ENCODE measurements at regions not wholly inside any gene's neighbourhood (a gene's known extent, or its start where the extent isn't known, plus 50 kb on each side); places are given as distances from the start of the nearest gene placed in this dataset.

GRCh38 chr1:56442290-56442877 lies 137.0 kb downstream of the PLPP3 start:
- ATAC-seq = no peak
- no peaks in the 10 kb centered on the region for H3K27me3 ChIP-seq (ENCODE audit: control insufficient read depth, insufficient read depth, low read length)
- H3K36me3 ChIP-seq (ENCODE audit: control insufficient read depth, insufficient read depth, low read length) = no peaks in the 10 kb centered on the region
- H3K4me1 ChIP-seq (ENCODE audit: control insufficient read depth, insufficient read depth, low read length) = no peaks in the 10 kb centered on the region
- H3K4me3 ChIP-seq (ENCODE audit: low read length) = no peak overlapping the region
- WGBS (ENCODE audit: insufficient coverage) = 69% methylated on average over 2 of the region's 2 CpGs
- Mint-ChIP-seq H3K27ac (no peak overlapping the region), H3K36me3 (no peaks in the 10 kb centered on the region), H3K27me3 (ENCODE audit: low read depth in 2 of 2) (no peaks in the 10 kb centered on the region), H3K4me3 (no peak overlapping the region), H3K4me1 (no peaks in the 10 kb centered on the region), H3K9me3 (peaks cover 0 to 2% of the 10 kb centered on the region in 2 donors)
- TF ChIP-seq, protein P1, sequence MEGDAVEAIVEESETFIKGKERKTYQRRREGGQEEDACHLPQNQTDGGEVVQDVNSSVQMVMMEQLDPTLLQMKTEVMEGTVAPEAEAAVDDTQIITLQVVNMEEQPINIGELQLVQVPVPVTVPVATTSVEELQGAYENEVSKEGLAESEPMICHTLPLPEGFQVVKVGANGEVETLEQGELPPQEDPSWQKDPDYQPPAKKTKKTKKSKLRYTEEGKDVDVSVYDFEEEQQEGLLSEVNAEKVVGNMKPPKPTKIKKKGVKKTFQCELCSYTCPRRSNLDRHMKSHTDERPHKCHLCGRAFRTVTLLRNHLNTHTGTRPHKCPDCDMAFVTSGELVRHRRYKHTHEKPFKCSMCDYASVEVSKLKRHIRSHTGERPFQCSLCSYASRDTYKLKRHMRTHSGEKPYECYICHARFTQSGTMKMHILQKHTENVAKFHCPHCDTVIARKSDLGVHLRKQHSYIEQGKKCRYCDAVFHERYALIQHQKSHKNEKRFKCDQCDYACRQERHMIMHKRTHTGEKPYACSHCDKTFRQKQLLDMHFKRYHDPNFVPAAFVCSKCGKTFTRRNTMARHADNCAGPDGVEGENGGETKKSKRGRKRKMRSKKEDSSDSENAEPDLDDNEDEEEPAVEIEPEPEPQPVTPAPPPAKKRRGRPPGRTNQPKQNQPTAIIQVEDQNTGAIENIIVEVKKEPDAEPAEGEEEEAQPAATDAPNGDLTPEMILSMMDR (IDR thresholded peaks at IDR 0.05) = no peak
- intact Hi-C loops (cut with micrococcal nuclease) = no loop called here
- H3K27ac ChIP-seq (ENCODE audit: low read length) = no peak overlapping the region
- H3K9me3 ChIP-seq (ENCODE audit: control insufficient read depth, insufficient read depth, low read length) = no peaks in the 10 kb centered on the region
- no peak for DNase-seq

DNA sequence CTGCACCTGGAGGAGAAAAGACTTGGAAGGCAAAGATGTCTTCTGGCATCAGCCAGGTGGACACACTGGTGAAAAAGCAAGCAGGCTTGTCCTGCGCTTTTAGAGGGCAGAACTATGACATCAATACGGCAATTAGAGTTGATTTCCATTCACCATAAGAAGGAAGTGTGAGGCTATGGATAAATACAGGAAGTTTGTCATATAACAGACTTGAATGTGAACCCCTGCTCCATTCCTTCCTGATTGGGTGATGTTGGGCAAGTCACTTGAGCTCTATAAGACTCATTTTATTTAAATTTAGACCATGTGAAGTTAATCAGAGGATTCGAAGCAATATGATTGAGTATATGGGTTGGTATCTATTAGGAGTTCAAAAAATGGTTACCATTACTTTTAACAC lies 137.8 kb downstream of the PLPP3 start:
- TF ChIP-seq, protein P1 (IDR thresholded peaks at IDR 0.05) = no peak
- no peak overlapping the region for H3K4me3 Mint-ChIP-seq
- no peak overlapping the region for H3K27ac Mint-ChIP-seq
- H3K4me1 ChIP-seq (ENCODE audit: control insufficient read depth, insufficient read depth, low read length) = no peaks in the 10 kb centered on the region
- H3K36me3 Mint-ChIP-seq = no peaks in the 10 kb centered on the region
- H3K27me3 ChIP-seq (ENCODE audit: control insufficient read depth, insufficient read depth, low read length) = no peaks in the 10 kb centered on the region
- WGBS (ENCODE audit: insufficient coverage) = 95% methylated on average over 2 of the region's 3 CpGs
- no peaks in the 10 kb centered on the region for H3K4me1 Mint-ChIP-seq
- H3K9me3 Mint-ChIP-seq = peaks cover 0 to 2% of the 10 kb centered on the region in 2 donors
- intact Hi-C loops (cut with micrococcal nuclease) = no loop called here
- H3K9me3 ChIP-seq (ENCODE audit: control insufficient read depth, insufficient read depth, low read length) = no peaks in the 10 kb centered on the region
- H3K36me3 ChIP-seq (ENCODE audit: control insufficient read depth, insufficient read depth, low read length) = no peaks in the 10 kb centered on the region
- no peak overlapping the region for H3K4me3 ChIP-seq (ENCODE audit: low read length)
- no peak overlapping the region for H3K27ac ChIP-seq (ENCODE audit: low read length)
- no peak for DNase-seq
- no peak for ATAC-seq
- no peaks in the 10 kb centered on the region for H3K27me3 Mint-ChIP-seq (ENCODE audit: low read depth in 2 of 2)

DNA sequence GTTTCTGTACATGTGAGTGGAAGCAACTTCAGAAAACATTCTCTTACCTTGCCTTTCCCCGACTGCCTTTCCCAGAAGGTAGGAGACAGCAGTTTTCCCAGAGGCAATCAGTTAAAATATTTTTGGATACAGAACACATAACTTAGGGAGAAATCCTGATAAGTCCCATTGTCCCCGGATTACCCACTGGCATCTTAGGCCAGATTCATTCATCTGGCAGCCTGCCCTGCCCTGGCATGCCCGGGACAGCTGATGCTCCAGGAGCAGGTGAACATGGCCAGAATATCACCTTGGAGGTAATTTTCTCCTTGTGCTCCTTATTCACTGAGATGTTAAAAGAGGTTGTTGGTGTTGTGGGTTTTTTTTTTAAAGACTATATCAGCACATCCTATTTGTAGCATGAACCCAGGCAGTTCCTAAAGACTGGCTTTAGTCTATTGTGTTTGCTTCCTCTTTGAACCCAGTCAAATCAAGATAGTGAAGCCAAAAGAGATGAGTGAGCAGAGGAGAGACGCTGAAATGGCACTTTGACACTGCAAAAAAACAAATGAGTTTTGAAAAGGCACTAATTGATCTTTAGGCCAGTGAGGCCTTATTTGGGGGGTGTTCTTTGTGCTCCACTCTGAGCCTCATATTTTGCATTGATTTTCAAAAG lies 139.6 kb downstream of the PLPP3 start:
- no peaks in the 10 kb centered on the region for H3K27me3 ChIP-seq (ENCODE audit: control insufficient read depth, insufficient read depth, low read length)
- H3K4me1 ChIP-seq (ENCODE audit: control insufficient read depth, insufficient read depth, low read length) = no peaks in the 10 kb centered on the region
- no peak overlapping the region for H3K27ac ChIP-seq (ENCODE audit: low read length)
- Mint-ChIP-seq H3K4me3 (no peak overlapping the region), H3K9me3 (no peaks in the 10 kb centered on the region), H3K27ac (no peak overlapping the region), H3K27me3 (ENCODE audit: low read depth in 2 of 2) (no peaks in the 10 kb centered on the region), H3K4me1 (no peaks in the 10 kb centered on the region), H3K36me3 (no peaks in the 10 kb centered on the region)
- no peaks in the 10 kb centered on the region for H3K9me3 ChIP-seq (ENCODE audit: control insufficient read depth, insufficient read depth, low read length)
- no peak overlapping the region for H3K4me3 ChIP-seq (ENCODE audit: low read length)
- intact Hi-C loops (cut with micrococcal nuclease) = no loop called here
- TF ChIP-seq, protein P1 (IDR thresholded peaks at IDR 0.05) = no peak
- no peak for ATAC-seq
- no peaks in the 10 kb centered on the region for H3K36me3 ChIP-seq (ENCODE audit: control insufficient read depth, insufficient read depth, low read length)
- 37% methylated on average over 3 of the region's 4 CpGs for WGBS (ENCODE audit: insufficient coverage)
- no peak for DNase-seq
